Activated CD4-positive, alpha-beta memory T cell treated with anti-CD3 and anti-CD28 coated beads for 36 hours (primary cell): ENCODE measurements at regions not wholly inside any gene's neighbourhood (a gene's known extent, or its start where the extent isn't known, plus 50 kb on each side); places are given as distances from the start of the nearest gene placed in this dataset.
"Not testable (repeated sequence)": the region's sequence is repeated elsewhere in the genome, so short reads cannot be mapped to it uniquely, and the experiment has no call there.

ENCODE experiments used
- CTCF ChIA-PET: fragments of 350-600 bp; sonication (Branson Sonifier 250); formaldehyde crosslinking; loops from one replicate; lab custom pipeline; 2021; ENCODE audit warnings: antibody characterized with exemption, inconsistent platforms; lab: Charles Lee
- POLR2A ChIA-PET: fragments of 350-600 bp; sonication (Branson Sonifier 250); formaldehyde crosslinking; loops from one replicate; lab custom pipeline; 2021; ENCODE audit warnings: antibody characterized with exemption; lab: Charles Lee
- DNase-seq: peaks from one replicate; pipeline ENCODE4 v3.0.0-alpha.2; 2020
- H3K27ac Mint-ChIP-seq: one replicate; pipeline ENCODE4 v1.8.0; 2021; ENCODE audit warnings: mixed read lengths
- H3K27me3 Mint-ChIP-seq: one replicate; pipeline ENCODE4 v1.8.0; 2021; ENCODE audit warnings: mixed read lengths
- H3K36me3 Mint-ChIP-seq: one replicate; pipeline ENCODE4 v1.8.0; 2021; ENCODE audit warnings: mixed read lengths
- H3K4me1 Mint-ChIP-seq: one replicate; pipeline ENCODE4 v1.8.0; 2021; ENCODE audit warnings: low read depth, mixed read lengths
- H3K4me3 Mint-ChIP-seq: one replicate; pipeline ENCODE4 v1.8.0; 2021; ENCODE audit warnings: mild to moderate bottlenecking, mixed read lengths
- H3K9me3 Mint-ChIP-seq: one replicate; pipeline ENCODE4 v1.8.0; 2021; ENCODE audit warnings: mixed read lengths
- intact Hi-C: fragments of 100-400 bp; cut with micrococcal nuclease; formaldehyde crosslinking; loops from one replicate; pipeline ENCODE4 v1.15.1; 2023

GRCh38 chr14:99037326-99037725 lies 234.7 kb downstream of the BCL11B start:
- H3K9me3 Mint-ChIP-seq, DNase-seq, H3K4me3 Mint-ChIP-seq, H3K27me3 Mint-ChIP-seq, H3K36me3 Mint-ChIP-seq, intact Hi-C loops, POLR2A ChIA-PET, CTCF ChIA-PET, H3K4me1 Mint-ChIP-seq, H3K27ac Mint-ChIP-seq: not testable (repeated sequence)

- Mint-ChIP-seq H3K9me3 (no peaks in the 10 kb centered on the region), H3K4me3 (no peak overlapping the region), H3K36me3 (no peaks in the 10 kb centered on the region), H3K27me3 (no peaks in the 10 kb centered on the region), H3K4me1 (no peaks in the 10 kb centered on the region), H3K27ac (no peak overlapping the region)
- ChIA-PET CTCF (interaction anchor here (0.6 kb wide), 1 partner anchor 230 kb away, joined by 4 read pairs; no protein-coding TSS in a partner anchor), POLR2A (no interaction called here)
- no peak for DNase-seq
- intact Hi-C loops: no loop called here
Observed at GRCh38 chr14:99037777-99038430, 234.1 kb downstream of the BCL11B start.

GRCh38 chr14:99038431-99038820 lies 233.6 kb downstream of the BCL11B start:
- CTCF ChIA-PET: interaction anchor here (0.6 kb wide), 1 partner anchor 229 kb away, joined by 4 read pairs; no protein-coding TSS in a partner anchor
- no peaks in the 10 kb centered on the region for H3K4me1 Mint-ChIP-seq
- intact Hi-C loops: no loop called here
- POLR2A ChIA-PET: no interaction called here
- H3K36me3 Mint-ChIP-seq: no peaks in the 10 kb centered on the region
- no peak for DNase-seq
- H3K27ac Mint-ChIP-seq: no peak overlapping the region
- no peaks in the 10 kb centered on the region for H3K27me3 Mint-ChIP-seq
- no peak overlapping the region for H3K4me3 Mint-ChIP-seq
- no peaks in the 10 kb centered on the region for H3K9me3 Mint-ChIP-seq

- POLR2A ChIA-PET: no interaction called here
- CTCF ChIA-PET: interaction anchor here (0.6 kb wide), 1 partner anchor 191 kb away, joined by 3 read pairs; no protein-coding TSS in a partner anchor
- Mint-ChIP-seq H3K9me3 (no peaks in the 10 kb centered on the region), H3K36me3 (no peaks in the 10 kb centered on the region), H3K27ac (no peak overlapping the region), H3K27me3 (no peaks in the 10 kb centered on the region), H3K4me3 (no peak overlapping the region), H3K4me1 (no peaks in the 10 kb centered on the region)
- intact Hi-C loops: no loop called here
- no peak for DNase-seq
Observed at GRCh38 chr14:99039331-99040041, 232.5 kb downstream of the BCL11B start.

GRCh38 chr14:99040052-99040451 lies 231.9 kb downstream of the BCL11B start:
- intact Hi-C loops: no loop called here
- ChIA-PET CTCF (interaction anchor here (0.6 kb wide), 1 partner anchor 191 kb away, joined by 3 read pairs; no protein-coding TSS in a partner anchor), POLR2A (no interaction called here)
- DNase-seq: no peak
- Mint-ChIP-seq H3K27ac (no peak overlapping the region), H3K27me3 (no peaks in the 10 kb centered on the region), H3K4me3 (no peak overlapping the region), H3K9me3 (no peaks in the 10 kb centered on the region), H3K36me3 (no peaks in the 10 kb centered on the region), H3K4me1 (no peaks in the 10 kb centered on the region)

- CTCF ChIA-PET: no interaction called here
Observed at GRCh38 chr14:99040711-99041110, 231.3 kb downstream of the BCL11B start.

GRCh38 chr14:99041141-99041819 lies 230.7 kb downstream of the BCL11B start:
- Mint-ChIP-seq H3K27ac (no peak overlapping the region), H3K36me3 (no peaks in the 10 kb centered on the region), H3K4me3 (no peak overlapping the region), H3K9me3 (no peaks in the 10 kb centered on the region), H3K27me3 (no peaks in the 10 kb centered on the region), H3K4me1 (no peaks in the 10 kb centered on the region)
- ChIA-PET POLR2A (no interaction called here), CTCF (no interaction called here)
- intact Hi-C loops: no loop called here
- no peak for DNase-seq

More at GRCh38 chr14:99040711-99041110, 231.3 kb downstream of the BCL11B start:
- POLR2A ChIA-PET: no interaction called here
- no peaks in the 10 kb centered on the region for H3K9me3 Mint-ChIP-seq
- H3K4me1 Mint-ChIP-seq: no peaks in the 10 kb centered on the region
- H3K36me3 Mint-ChIP-seq: no peaks in the 10 kb centered on the region
- intact Hi-C loops: no loop called here
- no peak for DNase-seq
- H3K4me3 Mint-ChIP-seq: no peak overlapping the region
- H3K27me3 Mint-ChIP-seq: no peaks in the 10 kb centered on the region
- H3K27ac Mint-ChIP-seq: no peak overlapping the region

- ChIA-PET CTCF (no interaction called here), POLR2A (no interaction called here)
- Mint-ChIP-seq H3K4me1 (no peaks in the 10 kb centered on the region), H3K27ac (no peak overlapping the region), H3K36me3 (no peaks in the 10 kb centered on the region), H3K9me3 (no peaks in the 10 kb centered on the region), H3K27me3 (no peaks in the 10 kb centered on the region), H3K4me3 (no peak overlapping the region)
- DNase-seq: peak; percentile 1
- intact Hi-C loops: no loop called here
Observed at GRCh38 chr14:99041820-99042174, 230.2 kb downstream of the BCL11B start.

GRCh38 chr14:99042381-99043266 lies 229.4 kb downstream of the BCL11B start:
- Mint-ChIP-seq H3K4me1 (no peaks in the 10 kb centered on the region), H3K36me3 (no peaks in the 10 kb centered on the region), H3K27me3 (no peaks in the 10 kb centered on the region), H3K4me3 (no peak overlapping the region), H3K9me3 (no peaks in the 10 kb centered on the region), H3K27ac (no peak overlapping the region)
- ChIA-PET POLR2A (no interaction called here), CTCF (no interaction called here)
- DNase-seq: peak; percentile 2
- intact Hi-C loops: no loop called here

GRCh38 chr14:99043267-99043615 lies 228.8 kb downstream of the BCL11B start:
- DNase-seq: no peak
- H3K27me3 Mint-ChIP-seq: no peaks in the 10 kb centered on the region
- H3K27ac Mint-ChIP-seq: no peak overlapping the region
- ChIA-PET POLR2A (no interaction called here), CTCF (no interaction called here)
- intact Hi-C loops: no loop called here
- H3K4me3 Mint-ChIP-seq: no peak overlapping the region
- H3K9me3 Mint-ChIP-seq: no peaks in the 10 kb centered on the region
- H3K36me3 Mint-ChIP-seq: no peaks in the 10 kb centered on the region
- H3K4me1 Mint-ChIP-seq: no peaks in the 10 kb centered on the region

- no peaks in the 10 kb centered on the region for H3K27me3 Mint-ChIP-seq
- no peak overlapping the region for H3K27ac Mint-ChIP-seq
- POLR2A ChIA-PET: no interaction called here
- H3K36me3 Mint-ChIP-seq: no peaks in the 10 kb centered on the region
- CTCF ChIA-PET: no interaction called here
- no peaks in the 10 kb centered on the region for H3K9me3 Mint-ChIP-seq
- DNase-seq: no peak
- no peak overlapping the region for H3K4me3 Mint-ChIP-seq
- no peaks in the 10 kb centered on the region for H3K4me1 Mint-ChIP-seq
- intact Hi-C loops: no loop called here
Observed at GRCh38 chr14:99043756-99044155, 228.2 kb downstream of the BCL11B start.
